ENCODE measurements at regions not wholly inside any gene's neighbourhood (a gene's known extent, or its start where the extent isn't known, plus 50 kb on each side); places are given as distances from the start of the nearest gene placed in this dataset.
"Not testable (repeated sequence)": the region's sequence is repeated elsewhere in the genome, so short reads cannot be mapped to it uniquely, and the experiment has no call there.

DNA sequence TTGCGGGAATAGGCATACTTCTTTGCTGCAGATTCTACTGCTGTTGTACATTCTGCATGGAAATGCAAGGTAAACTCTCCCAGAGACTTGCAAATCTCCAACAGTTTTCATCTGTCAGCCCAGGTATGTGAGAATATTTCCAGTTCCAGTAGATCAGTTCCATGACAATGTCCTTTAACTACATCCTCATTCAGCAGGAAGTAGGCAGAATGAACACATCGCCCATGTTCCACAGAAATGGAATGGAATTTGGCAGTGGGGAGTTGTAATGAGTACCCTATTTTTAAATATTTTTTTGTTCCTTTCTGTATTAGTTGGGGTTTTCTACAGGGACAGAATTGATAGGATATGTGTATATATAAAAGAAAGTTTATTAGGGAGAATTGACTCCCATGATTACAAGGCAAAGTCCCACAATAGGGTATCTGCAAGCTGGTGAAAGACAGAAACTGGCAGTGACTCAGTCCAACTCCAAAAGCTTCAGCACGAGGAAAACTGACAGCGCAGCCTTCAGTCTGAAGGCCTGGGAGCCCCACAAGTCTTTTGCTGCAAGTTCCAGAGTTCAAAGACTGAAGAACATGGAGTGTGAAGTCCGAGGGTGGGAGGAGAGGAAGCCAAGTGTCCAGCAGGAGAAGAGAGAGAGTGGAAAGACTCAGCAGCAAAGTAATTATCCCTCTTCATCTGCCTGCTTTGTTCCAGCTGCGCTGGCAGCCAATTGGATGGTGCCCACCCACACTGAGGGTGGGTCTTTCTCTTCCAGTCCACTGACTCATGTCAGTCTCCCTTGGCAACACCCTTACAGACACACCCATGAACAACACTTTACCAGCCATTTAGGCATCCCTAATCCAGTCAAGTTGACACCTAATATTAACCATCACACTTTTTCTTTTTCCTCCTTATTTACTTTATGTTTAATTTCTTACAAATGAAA lies 110.4 kb upstream of the SCAF11 start:
- peaks cover 5 to 8% of the 10 kb centered on the region in 2 donors for H3K9me3 Mint-ChIP-seq
- ATAC-seq (no peak), DNase-seq (ENCODE audit: low spot score in 2 of 2) (no peak)
- H3K36me3 Mint-ChIP-seq: peaks cover 0 to 5% of the 10 kb centered on the region in 2 donors
- H3K27ac Mint-ChIP-seq: no peak overlapping the region

DNA sequence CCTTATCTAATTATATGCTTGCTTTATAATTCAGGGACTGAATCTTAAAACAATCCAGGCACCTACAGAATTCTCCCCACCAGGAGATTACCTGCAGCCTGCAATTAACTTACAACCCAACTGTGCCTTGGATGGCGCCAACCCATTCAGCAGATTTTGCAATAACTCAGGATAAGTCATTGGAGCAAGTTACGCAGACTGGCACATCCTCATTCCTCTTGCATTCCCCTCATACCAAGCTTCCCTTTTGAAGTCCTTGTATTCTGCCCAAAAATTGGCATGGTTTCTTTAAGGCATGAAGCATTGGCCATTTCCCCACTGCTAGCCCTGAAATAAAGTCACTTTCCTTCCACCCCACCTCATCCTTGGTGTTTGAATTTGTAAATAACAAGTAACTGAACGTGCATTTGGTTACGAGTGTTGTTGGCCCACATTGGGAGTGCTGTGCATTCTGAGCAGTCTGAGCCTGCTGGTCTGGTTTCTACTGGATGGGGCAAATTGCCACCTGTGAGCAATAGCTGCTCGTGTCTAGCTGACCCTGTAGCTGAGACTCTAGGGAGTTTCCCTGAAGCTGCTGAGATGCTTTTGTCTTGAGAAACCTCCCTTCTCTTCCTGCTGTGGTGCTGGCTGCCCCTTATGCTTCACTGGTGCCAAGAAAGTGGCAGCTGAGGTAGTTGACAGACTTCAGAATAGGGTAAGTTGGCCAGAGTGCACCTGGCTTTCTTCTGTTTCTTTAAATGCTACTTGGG lies 99.2 kb upstream of the SCAF11 start:
- Mint-ChIP-seq H3K36me3 (peaks cover 11 to 15% of the 10 kb centered on the region in 2 donors), H3K27ac (peak overlapping the region in 1 of 2 donors; percentile 65), H3K9me3 (peaks cover 12 to 13% of the 10 kb centered on the region in 2 donors)
- no peak for ATAC-seq
- no peak for DNase-seq (ENCODE audit: low spot score in 2 of 2)

DNA sequence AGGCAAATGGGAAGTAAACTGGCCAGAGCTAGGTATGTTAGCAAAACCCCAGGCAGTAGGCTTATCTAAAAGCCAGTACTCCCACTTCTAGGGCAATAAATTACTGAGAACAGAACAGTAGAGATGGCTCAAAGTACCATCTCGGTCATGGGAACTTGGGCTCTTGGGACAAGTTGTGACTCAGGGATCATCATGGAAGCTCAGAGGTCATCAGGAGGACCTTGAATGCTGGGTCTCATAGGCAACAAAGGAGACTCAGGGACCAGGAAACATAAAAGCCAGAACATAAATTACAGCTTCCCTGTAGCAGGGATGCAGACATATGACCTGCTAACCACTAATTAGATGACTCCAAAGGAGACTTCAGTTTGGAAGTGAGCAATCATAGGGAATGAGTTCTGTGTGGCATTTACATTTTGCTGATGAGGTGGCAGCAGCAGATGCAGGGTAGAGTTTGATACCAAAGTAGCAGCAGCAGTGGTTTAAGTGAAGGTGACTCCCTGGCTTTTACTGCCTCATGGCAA lies 97.6 kb upstream of the SCAF11 start:
- Mint-ChIP-seq H3K36me3 (peaks cover 20 to 22% of the 10 kb centered on the region in 2 donors), H3K27ac (no peak overlapping the region), H3K9me3 (peaks cover 13 to 21% of the 10 kb centered on the region in 2 donors)
- no peak for ATAC-seq
- no peak for DNase-seq (ENCODE audit: low spot score in 2 of 2)

DNA sequence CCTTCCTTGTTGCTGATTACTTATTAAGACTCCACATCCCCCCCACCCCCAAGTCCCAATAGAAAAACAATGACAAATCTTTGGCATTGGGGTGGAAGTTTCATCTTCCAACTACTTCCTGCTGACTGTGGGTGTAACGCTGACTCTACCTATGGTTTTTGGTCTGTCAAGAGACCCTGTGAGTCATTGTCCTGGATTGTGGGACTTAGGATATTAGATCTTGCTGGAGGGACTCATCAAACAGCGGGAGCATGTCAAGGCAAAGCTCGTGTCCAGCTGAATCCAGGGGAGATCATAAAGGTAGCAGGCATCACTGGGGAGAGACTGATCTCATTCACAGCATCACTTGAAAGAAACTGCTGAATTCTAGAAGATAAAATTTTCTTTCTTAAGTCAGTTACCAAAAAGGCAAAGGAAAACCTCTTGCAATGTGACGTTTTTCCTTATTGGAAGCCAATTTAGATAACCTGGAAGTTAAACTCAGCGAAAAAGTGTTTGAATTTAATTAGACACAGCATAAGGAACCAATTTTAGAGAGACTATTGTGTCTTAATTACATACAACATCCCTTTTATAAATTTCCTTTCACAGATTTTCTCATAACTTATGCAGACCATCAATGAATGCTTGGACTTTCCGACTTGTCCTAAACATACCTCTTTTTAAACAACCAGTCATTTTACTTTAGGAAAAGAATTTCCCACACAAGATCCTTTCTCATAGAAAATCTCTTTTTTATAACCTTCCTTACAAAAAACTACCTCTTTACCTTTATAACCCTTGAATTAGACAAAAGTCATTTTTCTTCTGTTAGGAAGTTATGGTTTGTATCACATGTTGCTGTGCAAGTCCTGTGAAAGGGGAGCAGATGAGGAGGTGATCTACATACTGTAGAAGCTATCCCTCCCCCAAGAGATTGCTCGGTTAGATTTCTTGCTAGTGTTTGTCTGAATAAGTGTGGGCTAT lies 94.6 kb upstream of the SCAF11 start:
- Mint-ChIP-seq H3K9me3 (peaks cover 4 to 17% of the 10 kb centered on the region in 2 donors), H3K27ac (no peak overlapping the region), H3K36me3 (peaks cover 9 to 17% of the 10 kb centered on the region in 2 donors)
- ATAC-seq (no peak), DNase-seq (ENCODE audit: low spot score in 2 of 2) (no peak)

DNA sequence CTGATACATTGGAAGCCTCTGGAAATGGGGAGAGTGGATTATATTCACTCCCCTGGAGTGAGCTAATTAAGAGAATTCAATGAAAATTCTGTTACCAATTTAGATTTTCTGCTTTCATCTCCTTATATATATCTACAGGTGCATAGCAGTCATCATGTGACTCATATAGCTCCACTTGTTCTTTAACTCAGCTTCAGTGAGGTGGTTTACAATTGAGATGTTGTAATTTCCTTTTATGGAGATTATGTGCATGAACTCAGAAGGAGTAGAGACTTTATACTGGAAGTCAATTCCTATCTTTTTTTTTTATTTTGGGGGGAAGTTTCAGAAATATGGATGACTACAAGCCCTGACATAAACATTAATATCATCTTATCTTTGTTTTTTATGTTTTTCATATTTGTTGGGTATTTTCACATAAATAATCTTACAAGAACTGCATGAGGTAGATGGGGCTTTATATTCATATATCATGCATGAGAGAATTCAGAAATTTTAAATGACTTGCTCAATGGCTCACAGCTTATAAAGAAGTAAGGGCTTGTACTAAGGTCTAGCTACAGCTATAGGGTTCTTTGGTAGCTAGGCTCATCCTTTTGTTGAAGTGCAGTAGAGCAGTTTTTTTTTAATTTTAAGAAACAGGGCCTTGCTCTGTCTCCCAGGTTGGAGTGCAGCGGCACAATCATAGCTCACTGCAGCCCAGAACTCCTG lies 92.3 kb upstream of the SCAF11 start:
- no peak overlapping the region for H3K27ac Mint-ChIP-seq
- ATAC-seq: peak in 1 of 2 donors; percentile 76
- peaks cover 17 to 30% of the 10 kb centered on the region in 2 donors for H3K9me3 Mint-ChIP-seq
- no peak for DNase-seq (ENCODE audit: low spot score in 2 of 2)
- peaks cover 24 to 35% of the 10 kb centered on the region in 2 donors for H3K36me3 Mint-ChIP-seq

DNA sequence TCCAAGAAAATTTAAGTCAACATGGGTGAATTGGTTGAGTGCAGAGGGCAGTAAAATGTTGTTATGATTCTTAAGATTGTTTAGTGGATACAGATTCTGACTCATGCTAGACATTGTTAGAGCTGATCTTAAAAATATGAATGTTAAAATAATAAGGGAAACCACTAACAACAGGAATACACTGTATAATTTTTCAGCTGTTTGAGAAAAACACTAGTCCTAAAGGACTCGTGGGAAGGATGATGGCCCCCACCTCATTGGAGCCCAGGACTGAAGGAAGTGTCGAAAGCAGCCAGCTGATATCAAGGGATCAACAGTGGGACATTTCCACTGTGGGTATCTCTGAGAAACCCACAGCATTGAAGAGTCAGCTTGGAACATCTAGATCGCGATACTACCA lies 82.9 kb upstream of the SCAF11 start:
- Mint-ChIP-seq H3K27ac (no peak overlapping the region), H3K9me3 (peaks cover 6 to 13% of the 10 kb centered on the region in 2 donors), H3K36me3 (peaks cover 10 to 15% of the 10 kb centered on the region in 2 donors)
- ATAC-seq: no peak
- no peak for DNase-seq (ENCODE audit: low spot score in 2 of 2)

DNA sequence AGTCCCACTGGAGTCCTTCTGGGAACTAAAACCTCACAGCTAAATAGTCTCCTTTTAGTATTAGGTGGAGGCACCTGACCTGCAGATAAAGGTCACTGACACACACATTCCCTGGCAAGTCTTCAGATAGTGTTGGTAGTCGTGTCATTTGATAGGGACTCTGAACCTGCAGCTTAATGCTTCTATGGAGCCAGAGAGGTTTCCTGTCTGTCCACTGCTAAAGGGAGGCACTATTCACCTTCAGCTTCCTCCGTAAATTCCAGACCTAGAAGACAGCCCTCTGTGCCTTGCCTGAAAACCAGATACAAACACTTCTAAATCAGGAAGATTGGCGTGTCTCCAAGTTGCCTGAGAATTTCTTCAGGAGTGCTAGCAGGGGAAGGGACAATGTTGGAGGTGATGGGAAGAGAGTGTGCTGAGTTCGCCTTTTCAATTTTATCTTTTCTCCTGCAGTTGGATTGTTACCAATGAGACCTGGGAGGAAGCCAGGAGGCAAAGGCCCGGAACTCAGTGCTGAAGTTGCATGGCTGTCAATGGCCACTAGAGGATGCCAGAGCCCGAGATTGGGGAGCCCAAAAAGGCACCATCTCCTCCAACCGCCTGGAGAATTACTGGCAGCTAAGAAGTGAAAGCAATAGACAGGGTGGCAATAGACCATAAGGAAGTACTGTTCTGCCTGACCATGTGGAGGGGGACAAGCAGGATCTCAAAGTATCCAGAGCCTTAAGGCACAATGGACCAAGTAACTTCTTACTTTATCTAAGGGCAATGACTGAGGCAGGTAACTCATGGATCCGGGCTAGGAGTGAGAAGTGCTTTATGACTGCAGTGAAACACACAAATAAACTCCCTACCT lies 81.6 kb upstream of the SCAF11 start:
- Mint-ChIP-seq H3K36me3 (peaks cover 0 to 8% of the 10 kb centered on the region in 2 donors), H3K9me3 (peaks cover 0 to 4% of the 10 kb centered on the region in 2 donors), H3K27ac (peak overlapping the region; percentile 22 to 78)
- DNase-seq (ENCODE audit: low spot score in 2 of 2) (peak; percentile 64 to 69), ATAC-seq (peak; percentile 88 to 95)

DNA sequence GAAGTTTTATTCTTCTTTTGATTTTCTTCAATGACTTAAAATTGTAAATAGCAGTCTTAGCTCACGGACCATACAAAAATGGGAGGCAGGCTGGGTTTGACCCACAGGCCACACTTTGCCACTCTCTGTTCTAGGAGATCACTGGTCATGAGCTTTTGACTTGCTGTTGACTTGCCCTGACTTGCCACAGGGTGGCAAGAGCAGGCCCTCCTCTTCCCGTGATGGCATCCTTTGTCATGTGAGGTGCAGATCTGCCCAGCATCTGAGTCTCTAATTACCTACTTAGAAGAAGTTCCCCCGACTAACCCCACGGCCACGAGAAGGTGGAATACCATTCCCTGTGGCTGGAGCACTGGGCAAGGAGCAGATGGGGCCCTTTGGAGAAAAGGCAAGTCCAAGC lies 81.0 kb upstream of the SCAF11 start:
- Mint-ChIP-seq H3K27ac (peak overlapping the region in 1 of 2 donors; percentile 78), H3K9me3 (peaks cover 0 to 4% of the 10 kb centered on the region in 2 donors), H3K36me3 (peaks cover 0 to 8% of the 10 kb centered on the region in 2 donors)
- ATAC-seq (peak in 1 of 2 donors; percentile 34), DNase-seq (ENCODE audit: low spot score in 2 of 2) (no peak)

DNA sequence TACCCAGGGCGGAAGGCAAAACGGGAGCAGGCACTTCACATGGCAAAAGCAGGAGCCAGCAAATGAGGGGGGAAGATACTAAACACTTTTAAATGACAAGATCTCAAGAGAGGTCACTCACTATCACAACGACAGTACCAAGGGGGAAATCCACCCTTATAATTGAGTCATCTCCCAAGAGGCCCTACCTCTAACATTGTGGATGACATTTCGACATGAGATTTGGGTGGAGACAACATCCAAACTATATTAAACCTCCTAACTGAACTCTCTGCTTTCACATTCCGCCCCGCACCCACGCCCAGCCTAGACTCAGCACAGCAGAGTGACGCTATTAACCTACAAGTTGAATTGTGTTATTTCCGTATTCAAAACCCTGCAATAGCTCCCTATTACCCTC lies 76.7 kb upstream of the SCAF11 start:
- Mint-ChIP-seq H3K27ac (no peak overlapping the region), H3K36me3 (no peaks in the 10 kb centered on the region), H3K9me3 (no peaks in the 10 kb centered on the region)
- DNase-seq (ENCODE audit: low spot score in 2 of 2): no peak
- ATAC-seq: no peak

DNA sequence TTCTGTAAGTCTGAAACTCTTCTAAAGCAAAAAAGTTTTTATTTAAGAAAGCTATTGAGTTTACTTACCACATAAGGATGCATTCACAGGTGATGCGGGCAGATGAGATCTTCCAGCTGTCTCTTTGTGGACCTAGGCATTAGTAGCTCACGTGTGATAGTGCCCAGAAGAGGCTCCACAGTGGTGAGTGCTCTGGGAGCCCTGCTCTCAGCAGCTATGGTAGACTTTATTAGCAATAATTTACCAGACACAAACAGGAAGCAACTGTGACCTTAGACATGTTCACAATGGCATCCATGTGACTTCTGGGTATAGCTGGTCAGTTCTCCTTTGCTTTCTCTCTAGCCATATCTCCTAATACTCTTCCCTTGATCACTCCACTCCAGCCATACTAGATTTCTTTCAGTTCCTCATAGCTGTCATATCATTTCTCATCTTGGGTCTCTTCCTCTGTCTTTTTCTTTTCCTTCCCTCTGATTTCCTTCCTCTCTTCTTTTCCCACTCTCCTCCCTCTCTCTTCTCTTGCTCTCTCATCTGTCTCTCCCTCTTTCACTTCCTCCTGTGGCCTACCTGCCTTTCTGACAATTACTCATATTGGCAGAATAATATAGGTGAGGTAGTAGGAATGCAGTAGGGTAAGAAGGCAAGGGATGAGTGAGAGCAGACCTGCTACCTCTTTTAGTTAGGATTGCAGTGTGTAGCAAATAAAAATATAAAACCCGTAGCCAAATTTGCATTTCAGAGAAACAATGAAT lies 75.2 kb upstream of the SCAF11 start:
- ATAC-seq (no peak), DNase-seq (ENCODE audit: low spot score in 2 of 2) (no peak)
- no peaks in the 10 kb centered on the region for H3K9me3 Mint-ChIP-seq
- peak overlapping the region in 1 of 2 donors; percentile 3 for H3K27ac Mint-ChIP-seq
- no peaks in the 10 kb centered on the region for H3K36me3 Mint-ChIP-seq

DNA sequence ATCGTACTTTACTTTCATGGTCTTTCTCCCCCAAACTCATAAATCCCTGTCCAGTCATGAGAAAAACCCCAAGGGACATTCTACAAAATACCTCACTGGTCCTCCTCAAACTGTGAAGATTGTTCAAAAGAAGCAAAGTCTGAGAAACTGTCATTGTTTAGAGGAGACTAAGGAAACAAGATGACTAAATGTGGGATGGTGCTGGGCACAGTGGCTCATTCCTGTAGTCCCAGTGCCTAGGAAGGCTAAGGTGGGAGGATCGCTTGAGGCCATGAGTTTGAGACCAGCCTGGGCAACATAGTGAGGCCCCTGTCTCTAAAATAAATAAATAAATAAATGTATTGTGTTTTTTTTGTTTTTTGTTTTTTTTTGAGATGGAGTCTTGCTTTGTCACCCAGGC lies 74.2 kb upstream of the SCAF11 start:
- Mint-ChIP-seq H3K9me3 (peaks cover 0 to 3% of the 10 kb centered on the region in 2 donors), H3K36me3 (no peaks in the 10 kb centered on the region), H3K27ac (no peak overlapping the region)
- ATAC-seq (no peak), DNase-seq (ENCODE audit: low spot score in 2 of 2) (no peak)

DNA sequence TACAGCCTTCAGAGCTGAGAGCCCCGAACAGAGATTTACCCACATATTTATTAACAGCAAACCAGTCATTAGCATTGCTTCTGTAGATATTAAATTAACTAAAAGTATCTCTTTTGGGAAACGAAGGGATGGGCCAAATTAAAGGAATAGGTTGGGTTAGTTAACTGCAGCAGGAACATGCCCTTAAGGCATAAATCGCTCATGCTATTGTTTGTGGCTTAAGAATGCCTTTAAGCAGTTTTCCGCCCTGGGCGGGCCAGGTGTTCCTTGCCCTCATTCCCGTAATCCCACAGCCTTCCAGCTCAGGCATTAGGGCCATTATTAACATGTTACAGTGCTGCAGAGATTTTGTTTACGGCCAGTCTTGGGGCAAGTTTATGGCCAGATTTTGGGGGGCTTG lies 68.3 kb upstream of the SCAF11 start:
- H3K36me3 Mint-ChIP-seq: peaks cover 13% of the 10 kb centered on the region in 2 donors
- H3K9me3 Mint-ChIP-seq: peaks cover 10 to 18% of the 10 kb centered on the region in 2 donors
- ATAC-seq; DNase-seq (ENCODE audit: low spot score in 2 of 2); H3K27ac Mint-ChIP-seq: not testable (repeated sequence)

DNA sequence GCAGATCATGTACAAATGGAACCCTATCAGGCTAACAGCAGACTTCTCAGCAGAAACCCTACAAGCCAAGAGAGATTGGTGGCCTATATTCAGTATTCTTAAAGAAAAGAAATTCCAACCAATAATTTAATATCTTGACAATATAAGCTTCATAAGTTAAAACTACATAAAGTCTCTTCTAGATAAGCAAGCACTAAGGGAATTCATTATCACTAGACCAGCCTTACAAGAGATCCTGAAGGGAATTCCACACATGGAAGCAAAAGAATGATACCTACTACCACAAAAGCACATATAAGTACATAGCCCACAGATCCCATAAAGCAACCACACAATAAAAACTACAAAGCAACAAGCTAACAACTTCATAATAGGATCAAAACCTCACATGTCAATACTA lies 60.4 kb upstream of the SCAF11 start:
- Mint-ChIP-seq H3K9me3 (peaks cover 32 to 36% of the 10 kb centered on the region in 2 donors), H3K27ac (no peak overlapping the region), H3K36me3 (peaks cover 17 to 38% of the 10 kb centered on the region in 2 donors)
- ATAC-seq (no peak), DNase-seq (ENCODE audit: low spot score in 2 of 2) (no peak)

DNA sequence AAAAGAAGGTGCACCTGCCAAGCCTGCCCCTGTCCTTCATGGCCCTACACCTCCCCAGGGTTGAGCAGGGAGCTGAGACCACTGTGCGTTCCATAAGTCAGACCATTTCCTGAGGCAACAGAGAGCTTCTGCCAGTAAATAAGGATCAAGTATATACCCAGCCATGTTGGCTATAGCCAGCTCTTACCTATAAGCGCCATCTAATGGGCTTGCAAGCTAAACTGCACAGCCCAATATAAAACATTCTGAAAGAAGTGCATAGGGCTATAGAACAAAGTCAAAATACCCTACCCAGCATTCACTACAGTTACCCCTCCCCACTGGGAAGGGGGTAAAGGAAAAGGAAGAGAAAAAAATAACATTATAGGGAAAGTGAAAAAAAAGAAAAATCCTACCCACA lies 59.3 kb upstream of the SCAF11 start:
- Mint-ChIP-seq H3K9me3 (peaks cover 35 to 40% of the 10 kb centered on the region in 2 donors), H3K36me3 (peaks cover 21 to 42% of the 10 kb centered on the region in 2 donors), H3K27ac (no peak overlapping the region)
- no peak for ATAC-seq
- DNase-seq (ENCODE audit: low spot score in 2 of 2): no peak
